GM12874 (cell line): ENCODE measurements at regions not wholly inside any gene's neighbourhood (a gene's known extent, or its start where the extent isn't known, plus 50 kb on each side); places are given as distances from the start of the nearest gene placed in this dataset.

ENCODE experiments used
- CTCF ChIP-seq: IDR thresholded peaks from 2 replicates; pipeline ENCODE4 v1.5.1; 2011; ENCODE audit warnings: low read depth, mild to moderate bottlenecking, control low read depth, low read length, moderate library complexity; ENCODE audit not compliant: insufficient read depth

GRCh38 chrX:25976683-25977310, 161.3 kb upstream of the MAGEB18 start:
- TF ChIP-seq CTCF: no peak

GRCh38 chrX:25998687-25999086, 139.5 kb upstream of the MAGEB18 start:
- no peak for TF ChIP-seq CTCF

GRCh38 chrX:26007462-26007861, 130.7 kb upstream of the MAGEB18 start:
- no peak for TF ChIP-seq CTCF

GRCh38 chrX:26008042-26008441, 130.1 kb upstream of the MAGEB18 start:
- no peak for TF ChIP-seq CTCF

GRCh38 chrX:26008691-26009090, 129.5 kb upstream of the MAGEB18 start:
- TF ChIP-seq CTCF: no peak

- no peak for TF ChIP-seq CTCF
Observed at GRCh38 chrX:26019386-26019785, 118.8 kb upstream of the MAGEB18 start.

- TF ChIP-seq CTCF: no peak
Observed at GRCh38 chrX:26026179-26026578, 112.0 kb upstream of the MAGEB18 start.
